GM12865 (cell line): ENCODE measurements at regions not wholly inside any gene's neighbourhood (a gene's known extent, or its start where the extent isn't known, plus 50 kb on each side); places are given as distances from the start of the nearest gene placed in this dataset.

Source experiments
- DNase-seq: peaks from one replicate; pipeline ENCODE4 v3.0.0; 2010; ENCODE audit warnings: low read depth
- H3K4me3 ChIP-seq: 2 replicates; pipeline ENCODE4 v1.5.1; 2011; ENCODE audit warnings: mild to moderate bottlenecking, low read depth, low read length, control low read depth
- TF ChIP-seq, protein P1 (sequence below): IDR thresholded peaks from 2 replicates; pipeline ENCODE4 v1.5.1; 2011; ENCODE audit warnings: low read length, control low read depth, low read depth, inconsistent platforms; ENCODE audit not compliant: insufficient read depth; ENCODE audit errors: missing control alignments

DNA sequence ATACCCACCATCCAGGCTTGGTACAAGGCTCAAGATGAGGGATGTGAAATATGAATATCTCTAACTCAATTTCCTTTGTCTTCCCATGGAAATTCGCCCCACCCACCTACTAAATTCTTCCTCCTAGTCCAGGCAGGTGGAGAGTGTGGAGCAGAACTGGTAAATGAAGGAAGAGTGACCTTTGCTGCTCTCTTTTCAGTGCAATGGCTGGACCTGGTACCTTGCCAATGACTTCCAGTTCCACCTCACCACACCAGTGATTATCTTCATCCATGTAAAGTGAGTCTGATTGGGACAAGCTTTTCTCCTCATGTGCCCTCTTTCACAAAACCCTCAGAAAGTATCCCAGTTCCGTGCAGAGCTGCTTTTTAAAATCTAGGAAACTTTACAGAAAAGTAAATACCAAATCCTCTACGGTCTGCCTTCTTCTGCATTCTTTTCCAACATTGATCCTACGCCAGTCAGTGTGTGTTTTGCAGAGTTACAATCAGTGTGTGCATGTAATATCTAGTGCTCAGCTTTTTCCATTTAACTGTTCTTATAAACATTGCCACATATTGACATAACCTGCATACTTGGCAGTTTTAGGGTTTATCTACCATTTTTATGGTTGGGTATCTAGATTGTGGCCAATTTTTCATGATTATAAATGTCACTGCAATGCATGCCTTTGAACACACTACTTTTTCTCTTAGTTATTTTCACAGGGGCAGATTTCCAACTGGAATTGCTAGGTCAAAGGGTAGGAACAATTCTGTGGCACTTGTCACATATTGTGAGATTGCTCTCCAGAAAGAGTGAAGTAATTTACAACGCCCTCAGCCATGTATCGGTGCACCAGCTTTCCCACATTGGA lies 86.5 kb upstream of the SEC11C start:
- DNase-seq: no peak
- TF ChIP-seq, protein P1, sequence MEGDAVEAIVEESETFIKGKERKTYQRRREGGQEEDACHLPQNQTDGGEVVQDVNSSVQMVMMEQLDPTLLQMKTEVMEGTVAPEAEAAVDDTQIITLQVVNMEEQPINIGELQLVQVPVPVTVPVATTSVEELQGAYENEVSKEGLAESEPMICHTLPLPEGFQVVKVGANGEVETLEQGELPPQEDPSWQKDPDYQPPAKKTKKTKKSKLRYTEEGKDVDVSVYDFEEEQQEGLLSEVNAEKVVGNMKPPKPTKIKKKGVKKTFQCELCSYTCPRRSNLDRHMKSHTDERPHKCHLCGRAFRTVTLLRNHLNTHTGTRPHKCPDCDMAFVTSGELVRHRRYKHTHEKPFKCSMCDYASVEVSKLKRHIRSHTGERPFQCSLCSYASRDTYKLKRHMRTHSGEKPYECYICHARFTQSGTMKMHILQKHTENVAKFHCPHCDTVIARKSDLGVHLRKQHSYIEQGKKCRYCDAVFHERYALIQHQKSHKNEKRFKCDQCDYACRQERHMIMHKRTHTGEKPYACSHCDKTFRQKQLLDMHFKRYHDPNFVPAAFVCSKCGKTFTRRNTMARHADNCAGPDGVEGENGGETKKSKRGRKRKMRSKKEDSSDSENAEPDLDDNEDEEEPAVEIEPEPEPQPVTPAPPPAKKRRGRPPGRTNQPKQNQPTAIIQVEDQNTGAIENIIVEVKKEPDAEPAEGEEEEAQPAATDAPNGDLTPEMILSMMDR: no peak
- no peak overlapping the region for H3K4me3 ChIP-seq

DNA sequence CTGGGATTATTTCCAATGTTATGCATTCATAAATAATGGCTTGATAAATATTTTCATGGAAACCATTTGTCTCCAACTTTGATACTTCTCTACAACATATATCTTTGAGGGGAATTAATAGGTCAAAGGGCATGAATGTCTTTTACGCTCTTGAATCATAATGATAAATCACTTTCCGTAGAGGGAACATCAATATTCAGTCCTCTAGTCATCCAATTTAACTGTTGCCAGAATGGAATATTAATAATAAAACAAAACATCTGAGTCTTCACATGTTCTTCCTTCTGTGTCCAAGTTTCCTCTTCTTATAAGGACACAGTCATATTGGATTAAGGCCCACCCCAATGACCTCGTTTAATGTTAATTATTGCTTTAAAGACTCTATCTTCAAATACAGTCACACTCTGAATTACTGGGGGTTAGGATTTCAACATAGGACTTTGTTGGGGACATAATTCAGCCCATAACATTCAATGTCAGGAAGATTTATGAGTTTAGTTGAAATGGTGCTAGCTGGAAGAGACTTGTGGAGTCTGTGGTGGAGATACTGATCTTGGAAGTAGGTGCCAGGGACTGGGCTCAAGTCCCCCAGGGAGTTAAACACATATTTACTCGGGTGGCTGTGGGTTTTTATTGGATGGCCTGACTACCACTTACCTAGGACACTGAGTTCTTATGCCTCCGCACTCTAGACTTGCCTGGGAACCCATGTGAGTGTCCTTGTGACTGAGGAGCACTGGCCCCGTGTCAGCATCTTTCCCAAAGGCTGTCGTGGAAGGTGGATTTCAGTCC lies 85.0 kb upstream of the SEC11C start:
- no peak for DNase-seq
- no peak overlapping the region for H3K4me3 ChIP-seq
- TF ChIP-seq, protein P1: no peak

DNA sequence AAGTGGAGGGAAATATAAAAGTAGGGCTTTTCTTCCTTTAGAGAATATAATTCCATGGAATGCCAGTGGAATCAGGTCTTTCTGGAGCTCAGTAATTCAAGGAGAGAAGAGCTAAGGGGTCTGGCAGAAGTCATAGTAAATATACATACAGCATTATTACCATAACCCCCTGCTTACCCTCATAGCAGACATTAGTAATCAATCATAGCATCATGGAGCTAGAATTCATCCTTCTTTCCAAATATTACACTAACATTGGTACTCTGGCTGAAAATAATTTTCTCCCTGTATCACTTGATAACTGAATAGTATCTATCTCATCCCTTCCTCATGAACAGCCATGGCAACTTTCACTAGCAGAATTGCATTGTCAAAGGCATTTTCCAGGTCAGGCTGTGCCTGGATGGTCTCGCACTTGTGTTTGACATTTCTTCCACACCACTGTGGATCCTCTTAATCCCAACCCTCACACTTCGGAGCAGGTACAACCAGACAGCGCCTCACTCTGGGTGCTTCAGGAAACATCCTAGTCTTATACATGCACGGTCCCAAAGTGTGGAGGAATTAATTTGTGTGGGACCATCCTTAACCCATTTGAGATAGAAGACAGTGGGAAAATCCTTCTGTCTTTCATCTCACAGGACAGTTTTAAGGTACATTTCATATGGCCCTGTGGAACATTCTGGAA lies 84.2 kb upstream of the SEC11C start:
- H3K4me3 ChIP-seq: no peak overlapping the region
- DNase-seq: no peak
- TF ChIP-seq, protein P1: no peak

DNA sequence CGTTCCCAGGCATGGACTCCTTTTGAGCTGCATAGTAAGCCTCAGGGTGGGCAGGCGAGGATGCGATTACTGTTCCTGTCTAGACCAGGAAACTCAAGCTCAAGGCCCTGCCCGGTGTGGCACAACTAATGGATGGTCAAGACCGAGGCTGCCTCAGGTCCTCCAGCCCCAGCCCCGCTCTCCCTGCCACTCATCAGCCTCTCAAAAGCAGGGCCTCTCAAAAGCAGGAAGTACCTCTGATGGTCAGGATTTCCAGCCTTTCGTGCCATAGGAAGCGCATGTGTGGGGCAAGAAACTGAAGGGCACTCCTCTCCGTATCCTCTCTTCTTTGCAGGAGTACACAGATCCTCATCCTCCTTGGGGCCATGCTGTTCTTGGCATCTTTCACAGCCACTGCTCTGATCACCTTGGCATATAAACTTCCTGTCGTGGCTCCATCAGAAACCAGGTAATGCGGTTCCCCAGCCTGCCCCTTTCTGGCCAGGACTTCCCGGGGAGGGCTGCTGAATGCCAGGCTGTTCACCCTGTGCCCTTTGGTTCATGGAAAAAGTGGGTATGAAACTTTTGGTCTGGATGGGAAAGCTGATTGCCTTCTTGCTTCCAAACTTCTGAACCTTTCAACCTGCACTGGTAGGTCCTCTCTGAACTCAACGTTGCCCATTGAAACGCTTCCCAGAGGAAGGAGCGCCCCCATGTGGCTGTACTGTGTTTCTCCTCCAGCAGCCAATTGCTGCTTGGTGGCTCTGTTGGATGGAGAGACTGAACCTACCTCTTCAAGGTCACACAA lies 82.8 kb upstream of the SEC11C start:
- TF ChIP-seq, protein P1: peak; percentile 75
- H3K4me3 ChIP-seq: no peak overlapping the region
- DNase-seq: peak; percentile 77

DNA sequence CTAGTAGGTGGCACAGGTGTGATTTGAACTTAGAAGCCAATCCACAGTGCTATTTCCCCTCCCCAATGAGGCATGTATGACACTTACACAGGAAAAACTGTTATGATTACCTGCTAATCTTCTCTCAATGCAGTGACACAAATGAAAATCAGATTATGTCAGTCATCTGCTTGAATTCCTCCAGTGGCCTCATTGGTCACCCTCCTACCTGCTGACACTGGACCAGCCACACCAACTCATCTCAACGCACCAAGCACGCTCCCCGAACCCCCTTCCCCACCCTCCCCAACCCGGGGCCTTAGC lies 82.2 kb upstream of the SEC11C start:
- TF ChIP-seq, protein P1: no peak
- no peak for DNase-seq
- no peak overlapping the region for H3K4me3 ChIP-seq

DNA sequence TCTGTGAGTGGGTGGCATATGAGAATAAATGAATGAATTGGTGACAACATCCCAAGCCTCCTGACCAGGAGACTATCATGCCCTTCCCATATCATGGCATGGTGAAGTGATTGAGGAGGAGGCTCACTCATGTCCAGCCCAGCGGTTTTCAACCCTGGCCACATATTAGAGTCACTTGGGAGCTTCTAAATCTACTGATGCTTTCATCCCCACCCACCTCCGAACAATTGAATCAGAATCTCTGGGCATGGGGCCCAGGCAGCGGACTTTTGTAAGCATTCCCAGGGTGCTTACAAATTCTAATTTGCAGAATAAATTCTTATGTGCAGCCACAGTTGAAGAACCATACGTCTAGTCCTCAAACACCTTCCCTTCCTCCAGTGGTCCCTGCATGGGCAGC lies 81.7 kb upstream of the SEC11C start:
- H3K4me3 ChIP-seq: no peak overlapping the region
- TF ChIP-seq, protein P1: no peak
- no peak for DNase-seq
